Stimulated activated CD8-positive, alpha-beta memory T cell treated with anti-CD3 and anti-CD28 coated beads, Interleukin-4, amount 100 ng/mL, for 48 hours (primary cell): ENCODE measurements at regions not wholly inside any gene's neighbourhood (a gene's known extent, or its start where the extent isn't known, plus 50 kb on each side); places are given as distances from the start of the nearest gene placed in this dataset.
"Not testable (repeated sequence)": the region's sequence is repeated elsewhere in the genome, so short reads cannot be mapped to it uniquely, and the experiment has no call there.

ENCODE experiments used
- DNase-seq: peaks from one replicate; pipeline ENCODE4 v3.0.0-alpha.2; 2020

DNA sequence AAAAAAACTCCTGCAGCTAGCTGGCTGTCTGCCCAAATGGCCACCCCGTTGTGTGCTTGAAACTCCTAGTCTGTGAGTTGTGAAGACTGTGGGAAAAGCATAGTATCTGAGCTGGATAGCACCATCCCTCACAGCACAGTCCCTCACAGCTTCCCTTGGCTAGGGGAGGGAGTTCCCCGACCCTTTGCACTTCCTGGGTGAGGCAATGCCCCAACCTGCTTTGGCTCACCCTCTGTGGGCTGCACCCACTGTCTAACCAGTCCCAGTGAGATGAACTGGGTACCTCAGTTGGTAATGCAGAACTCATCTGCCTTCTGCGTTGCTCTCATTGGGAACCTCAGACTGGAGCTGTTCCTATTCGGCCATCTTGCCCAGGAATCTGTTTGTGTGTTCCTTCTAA lies 260.6 kb upstream of the STXBP5 start:
- no peak for DNase-seq

DNA sequence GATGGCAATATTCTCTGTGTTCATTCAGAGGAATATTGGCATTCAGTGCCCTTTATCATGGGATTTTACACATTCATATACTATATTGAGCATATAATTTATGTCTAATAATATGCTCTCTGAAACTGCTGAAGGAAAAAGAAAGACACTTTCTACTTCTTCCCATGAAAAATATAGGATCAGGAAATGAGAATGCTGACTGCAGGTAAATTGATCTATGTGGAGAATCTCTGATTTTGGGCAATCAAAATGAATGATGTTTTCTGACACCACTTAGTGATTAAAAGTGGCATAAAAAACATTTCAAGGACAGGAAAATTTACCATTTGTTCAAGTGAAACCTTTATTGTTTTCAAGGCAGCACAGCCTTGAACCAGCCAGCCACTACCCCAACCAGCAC lies 260.1 kb upstream of the STXBP5 start:
- DNase-seq, result no peak

GRCh38 chr6:146944809-146945208 lies 259.4 kb upstream of the STXBP5 start:
- no peak for DNase-seq

DNA sequence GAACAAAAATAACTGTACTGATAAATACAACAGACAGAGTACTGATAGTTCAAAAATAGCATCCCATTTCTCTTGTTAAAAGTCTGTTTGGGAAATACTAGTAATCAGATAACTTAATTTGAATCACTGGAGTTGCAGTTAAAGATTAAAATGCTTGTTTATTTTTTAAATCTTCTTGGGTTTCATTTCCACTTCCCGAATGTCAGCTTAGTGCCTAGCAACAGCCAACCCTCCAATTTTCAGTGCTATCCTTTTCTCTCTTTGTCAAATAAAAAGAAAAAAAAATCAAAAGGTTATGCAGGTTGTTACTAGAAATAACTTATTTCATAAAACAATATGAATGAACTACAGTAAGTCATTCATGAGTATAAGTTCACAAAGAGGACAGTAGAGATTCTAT lies 257.7 kb upstream of the STXBP5 start:
- no peak for DNase-seq

DNA sequence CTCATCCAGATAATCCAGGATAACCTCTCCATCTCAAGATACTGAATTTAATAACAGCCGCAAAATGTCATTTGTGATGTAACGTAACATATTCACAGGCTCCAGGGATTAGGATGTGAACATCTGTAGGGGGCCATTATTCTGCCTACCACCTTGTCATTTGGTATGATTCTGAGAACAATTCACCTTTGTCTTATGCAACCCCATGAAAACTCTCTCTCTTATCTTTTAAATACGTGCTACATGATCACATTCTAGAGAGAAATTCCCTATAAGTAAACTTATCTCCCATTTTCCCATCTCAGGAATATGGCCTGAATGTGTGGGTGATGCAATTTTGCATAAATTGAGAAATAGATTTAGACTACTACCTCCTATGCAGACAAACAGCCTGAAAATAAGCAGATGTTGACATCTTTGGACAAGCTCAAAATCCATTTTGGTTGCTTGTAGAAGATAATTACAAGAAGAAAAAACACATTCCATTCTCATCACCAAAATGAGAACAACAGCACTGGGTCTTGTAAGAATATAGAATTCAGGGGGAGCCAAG lies 255.4 kb upstream of the STXBP5 start:
- DNase-seq, result no peak

GRCh38 chr6:146949425-146949824 lies 254.8 kb upstream of the STXBP5 start:
- DNase-seq, result no peak

DNA sequence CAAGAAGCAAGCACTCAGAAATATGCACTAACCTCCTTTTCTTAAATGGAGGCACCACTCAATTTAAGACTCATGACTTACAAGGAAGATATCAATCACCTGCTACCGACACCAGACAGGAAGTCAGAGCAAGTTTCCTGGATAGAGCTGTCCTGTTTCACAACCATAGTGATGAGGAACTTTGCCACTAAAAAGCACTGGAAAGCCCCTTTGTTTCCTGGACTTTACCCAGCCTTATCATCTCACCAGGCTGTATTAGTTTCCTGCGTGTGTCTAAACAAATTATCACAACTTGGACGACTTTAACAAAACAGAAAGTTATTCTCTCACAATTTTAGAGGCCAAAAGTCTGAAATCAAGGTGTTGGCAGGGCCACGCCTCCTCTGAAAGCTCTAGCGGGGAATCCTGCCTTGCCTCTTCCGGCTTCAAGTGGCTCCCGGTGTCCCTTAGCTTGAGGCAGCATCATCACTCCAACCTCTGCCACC lies 253.8 kb upstream of the STXBP5 start:
- DNase-seq, result no peak

GRCh38 chr6:146955570-146955969 lies 248.6 kb upstream of the STXBP5 start:
- no peak for DNase-seq

DNA sequence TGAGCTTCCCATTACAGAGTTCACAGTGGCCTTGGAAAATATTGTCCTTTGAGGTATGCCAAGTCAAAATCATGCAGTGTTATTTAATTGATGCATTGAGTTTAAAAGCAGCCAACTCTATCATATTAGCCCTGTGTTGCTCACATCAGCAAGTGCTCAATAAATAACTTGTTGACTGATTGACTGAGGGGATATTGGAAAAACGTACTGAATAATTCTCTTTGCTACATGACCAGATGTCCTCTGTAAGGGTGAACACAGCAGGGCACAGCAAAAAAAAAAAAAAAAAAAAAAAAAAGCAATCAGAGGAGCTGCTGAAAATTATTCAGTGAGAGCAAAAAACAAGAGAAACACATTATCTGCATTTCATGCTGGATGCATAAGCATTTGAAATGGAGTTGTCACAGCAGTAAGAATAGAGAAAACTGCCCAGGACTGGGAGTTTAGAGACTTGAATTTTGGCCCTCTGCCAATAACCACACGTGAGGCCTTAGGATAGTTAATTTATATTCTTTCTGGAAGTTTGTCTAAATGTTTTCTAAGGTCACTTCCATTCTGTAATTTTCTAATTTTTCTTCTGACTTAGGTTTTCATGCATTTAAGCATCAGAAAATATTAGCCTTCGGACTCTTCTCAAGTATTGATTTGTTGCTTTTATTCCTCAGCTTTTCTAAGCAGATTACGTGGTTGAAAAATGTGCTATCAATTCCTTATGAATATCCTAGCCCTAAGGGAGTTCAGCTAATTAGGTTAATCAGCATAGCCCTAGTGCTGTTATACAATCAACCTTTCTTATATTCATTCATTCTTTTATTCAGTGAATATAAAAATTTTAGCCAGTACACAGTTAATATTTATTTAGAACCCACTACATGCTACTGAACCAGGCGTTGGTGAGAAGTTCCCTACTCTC lies 246.8 kb upstream of the STXBP5 start:
- DNase-seq, result no peak

DNA sequence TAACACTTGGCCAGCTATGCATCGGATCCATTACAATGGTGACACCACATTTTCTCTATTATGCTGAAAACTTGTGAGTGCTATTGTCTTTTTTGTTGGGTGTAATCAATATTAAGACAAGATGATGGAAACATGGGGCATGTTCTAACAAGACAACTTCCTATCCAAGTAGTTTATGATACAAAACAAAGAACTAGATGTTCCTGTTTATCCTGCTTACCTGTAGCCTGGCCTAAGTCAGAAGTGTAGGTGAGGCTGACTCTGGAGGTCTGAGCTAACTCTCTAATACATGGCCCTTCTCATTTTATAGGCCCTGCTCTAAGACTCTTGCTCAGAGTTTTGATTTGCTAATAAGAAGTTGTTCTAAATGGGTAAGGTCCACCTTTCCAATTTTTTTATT lies 242.4 kb upstream of the STXBP5 start:
- no peak for DNase-seq

- no peak for DNase-seq
Measured at GRCh38 chr6:146962329-146962728, 241.9 kb upstream of the STXBP5 start.

GRCh38 chr6:146965110-146965689 lies 239.0 kb upstream of the STXBP5 start:
- no peak for DNase-seq

DNA sequence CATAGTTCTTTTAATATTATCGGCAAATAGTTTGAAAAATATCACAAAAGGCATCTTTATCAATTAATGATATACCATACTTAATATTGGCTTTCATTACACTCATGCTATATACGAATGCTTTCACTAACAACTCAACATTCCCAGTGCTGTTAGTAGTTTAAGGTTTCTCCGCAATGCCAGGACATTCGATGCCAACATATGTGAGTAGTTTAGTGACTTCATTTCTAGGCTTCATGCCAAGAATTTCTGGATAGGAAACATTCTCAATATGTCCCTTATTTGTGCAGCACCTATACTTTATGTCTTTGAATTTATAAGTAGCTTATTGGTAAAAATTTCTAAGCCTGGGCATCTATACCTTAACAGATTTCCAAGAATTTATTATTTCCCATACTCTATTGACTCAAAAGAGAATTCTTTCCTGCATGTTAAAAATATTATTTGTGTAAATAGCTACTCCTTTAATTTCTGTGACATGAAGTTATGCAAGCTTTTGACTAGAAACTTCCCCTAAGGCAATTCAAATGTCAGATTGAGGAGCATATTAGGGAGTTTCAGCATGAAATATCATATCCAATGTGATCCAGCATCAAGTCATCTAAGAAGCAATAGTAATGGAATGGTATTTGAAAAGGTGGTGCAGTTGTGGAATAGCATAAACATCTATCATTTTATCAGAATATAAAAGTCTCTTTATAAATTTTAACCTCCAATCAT lies 236.0 kb upstream of the STXBP5 start:
- DNase-seq, result no peak

DNA sequence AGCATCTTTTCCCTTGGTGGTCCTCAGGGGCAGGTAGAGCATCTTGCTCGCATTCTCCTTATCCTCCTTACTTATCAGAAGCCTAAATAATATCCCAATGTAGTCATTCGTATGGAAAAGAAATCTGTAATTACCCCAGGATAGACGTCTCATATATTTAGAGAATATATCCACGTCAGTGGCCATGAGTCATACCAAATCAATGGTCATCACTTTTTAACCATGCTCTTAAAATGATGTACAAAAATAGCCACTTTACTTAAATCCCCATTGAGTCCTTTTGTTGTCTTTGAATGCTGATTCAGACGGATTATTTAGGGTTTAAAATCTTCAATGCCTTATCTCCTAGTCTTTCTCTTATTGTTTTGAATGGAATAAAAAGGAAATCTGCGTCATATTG lies 231.7 kb upstream of the STXBP5 start:
- no peak for DNase-seq

DNA sequence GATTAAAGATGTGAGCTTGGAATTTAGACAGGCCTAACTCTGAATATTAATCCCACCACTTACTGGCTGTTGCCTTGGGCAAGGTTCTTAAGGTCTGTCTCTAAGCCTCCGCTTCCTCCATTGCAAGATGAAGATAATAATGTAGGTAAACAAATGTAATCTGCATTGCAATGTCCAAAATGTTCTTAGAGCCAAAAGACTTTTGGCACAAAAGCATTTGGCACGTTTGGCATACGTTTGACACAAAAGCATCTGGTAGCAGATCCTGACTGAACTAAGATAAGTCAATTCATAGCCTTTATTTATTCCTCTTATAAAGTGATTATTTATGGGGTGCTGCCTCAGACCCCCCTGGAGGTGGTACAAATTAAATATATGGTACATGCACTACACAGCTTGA lies 229.9 kb upstream of the STXBP5 start:
- no peak for DNase-seq

DNA sequence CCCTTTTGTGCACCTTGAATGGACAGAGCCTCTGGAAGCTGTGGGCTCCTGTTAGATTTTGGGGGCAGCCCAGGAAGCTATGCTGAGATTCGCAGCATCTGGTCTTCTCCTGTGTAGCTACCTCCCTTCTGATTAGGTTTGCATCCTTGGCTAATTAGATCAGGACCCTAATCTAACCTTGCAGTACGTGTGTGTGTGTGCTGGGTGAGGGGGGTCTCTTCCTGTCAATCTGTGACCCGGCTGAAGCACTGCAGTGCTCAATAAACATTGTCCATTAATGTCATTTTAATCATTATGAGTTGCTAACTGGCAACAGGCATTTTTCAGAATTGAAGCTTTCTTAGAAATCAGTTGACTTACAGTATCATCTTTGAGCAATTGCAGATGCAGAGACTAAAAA lies 229.1 kb upstream of the STXBP5 start:
- DNase-seq, result no peak

DNA sequence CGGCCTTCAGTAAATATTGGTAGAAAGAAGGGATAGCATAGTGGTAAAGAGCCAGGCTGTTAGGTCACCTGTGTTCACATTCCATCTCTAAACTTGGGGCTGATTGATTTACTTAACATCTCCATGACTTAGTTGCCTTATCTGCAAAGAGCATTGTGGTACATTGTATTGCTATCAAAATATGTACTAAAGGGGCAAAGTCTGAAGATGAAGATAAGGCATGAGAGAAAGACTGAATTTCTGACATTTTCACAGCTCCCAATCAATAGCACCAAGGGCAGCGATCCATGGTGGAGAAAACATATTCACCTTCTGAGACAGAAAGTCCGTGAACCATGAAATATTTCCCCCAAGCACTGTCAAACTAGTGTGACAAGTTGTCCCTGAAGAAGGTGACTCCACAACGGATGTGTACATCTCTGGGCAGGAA lies 223.3 kb upstream of the STXBP5 start:
- no peak for DNase-seq

- no peak for DNase-seq
Measured at GRCh38 chr6:146981981-146982380, 222.2 kb upstream of the STXBP5 start.

DNA sequence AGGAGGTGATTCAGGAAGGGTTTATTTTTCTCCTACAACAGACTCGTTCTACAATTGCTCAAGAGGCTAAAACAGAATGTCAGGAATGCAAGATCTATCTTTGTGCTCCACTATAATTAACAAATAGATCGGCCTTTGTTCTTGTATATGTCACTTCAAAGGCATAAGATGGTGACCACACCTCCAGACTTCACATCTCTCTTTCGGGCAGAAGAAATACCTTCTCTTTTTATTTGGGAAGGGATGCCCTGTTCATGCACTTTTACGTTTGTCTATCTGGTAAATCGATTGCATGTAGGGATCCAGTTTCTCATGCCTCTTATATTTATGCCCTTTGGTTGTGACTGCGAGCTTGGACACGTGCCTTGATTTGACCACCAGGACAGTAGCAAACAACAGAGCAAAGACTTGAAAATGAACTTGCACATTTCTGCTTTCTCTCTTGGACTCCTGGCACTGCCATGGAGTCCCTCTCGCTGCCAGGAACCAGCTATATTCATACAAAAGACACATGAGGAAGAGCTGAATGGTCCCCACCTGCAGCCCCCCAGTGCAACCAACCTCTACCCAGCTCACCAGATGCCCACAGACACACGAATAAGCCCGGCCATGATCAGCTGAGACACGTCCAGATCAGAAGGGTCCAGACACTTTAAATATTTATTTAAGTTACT lies 219.8 kb upstream of the STXBP5 start:
- DNase-seq, result no peak

GRCh38 chr6:146985111-146985510 lies 219.1 kb upstream of the STXBP5 start:
- DNase-seq, result no peak

DNA sequence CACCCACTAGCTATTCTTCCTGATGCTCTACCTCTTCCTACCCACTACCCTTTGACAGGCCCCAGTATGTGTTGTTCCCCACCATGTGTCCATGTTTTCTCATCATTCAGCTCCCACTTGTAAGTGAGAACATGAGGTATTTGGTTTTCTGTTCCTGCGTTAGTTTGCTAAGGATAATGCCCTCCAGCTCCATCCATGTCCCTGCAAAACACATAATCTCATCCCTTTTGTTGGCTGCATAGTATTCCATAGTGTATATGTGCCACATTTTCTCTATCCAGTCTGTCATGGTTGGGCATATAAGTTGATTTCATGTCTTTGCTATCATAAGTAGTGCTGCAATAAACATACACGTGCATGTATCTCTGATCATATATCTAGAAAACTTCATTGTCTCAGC lies 218.3 kb upstream of the STXBP5 start:
- DNase-seq, result no peak

GRCh38 chr6:146987938-146988337 lies 216.3 kb upstream of the STXBP5 start:
- DNase-seq, result not testable (repeated sequence)

DNA sequence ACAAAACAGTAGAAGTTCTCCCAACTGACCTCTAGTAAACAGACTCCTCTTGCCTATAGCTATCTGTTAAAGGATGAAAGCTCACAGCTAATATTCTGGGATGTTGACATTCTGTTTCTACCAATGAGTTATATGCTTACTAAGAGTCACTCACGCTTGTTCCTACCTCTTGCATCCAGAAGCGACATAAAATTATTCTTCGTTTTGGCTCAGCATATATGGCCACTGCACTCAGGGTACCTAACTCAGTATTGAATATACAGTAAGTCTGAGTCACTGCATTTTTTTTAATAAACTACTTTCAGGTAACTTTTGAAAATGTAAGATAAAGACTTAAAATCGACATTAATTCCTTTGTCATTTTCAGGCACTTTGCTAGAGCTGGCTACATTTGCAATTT lies 214.4 kb upstream of the STXBP5 start:
- no peak for DNase-seq
